NCI-H446 treated with DMSO at 0.1 percent for 48 hours (cell line): ENCODE measurements at regions not wholly inside any gene's neighbourhood (a gene's known extent, or its start where the extent isn't known, plus 50 kb on each side); places are given as distances from the start of the nearest gene placed in this dataset.
A peak's percentile ranks its signal among the peaks of the same experiment; 100 is the strongest.

Experiments used
- DNase-seq: peaks from one replicate; lab custom pipeline; 2025; lab: John Stamatoyannopoulos, UW

DNA sequence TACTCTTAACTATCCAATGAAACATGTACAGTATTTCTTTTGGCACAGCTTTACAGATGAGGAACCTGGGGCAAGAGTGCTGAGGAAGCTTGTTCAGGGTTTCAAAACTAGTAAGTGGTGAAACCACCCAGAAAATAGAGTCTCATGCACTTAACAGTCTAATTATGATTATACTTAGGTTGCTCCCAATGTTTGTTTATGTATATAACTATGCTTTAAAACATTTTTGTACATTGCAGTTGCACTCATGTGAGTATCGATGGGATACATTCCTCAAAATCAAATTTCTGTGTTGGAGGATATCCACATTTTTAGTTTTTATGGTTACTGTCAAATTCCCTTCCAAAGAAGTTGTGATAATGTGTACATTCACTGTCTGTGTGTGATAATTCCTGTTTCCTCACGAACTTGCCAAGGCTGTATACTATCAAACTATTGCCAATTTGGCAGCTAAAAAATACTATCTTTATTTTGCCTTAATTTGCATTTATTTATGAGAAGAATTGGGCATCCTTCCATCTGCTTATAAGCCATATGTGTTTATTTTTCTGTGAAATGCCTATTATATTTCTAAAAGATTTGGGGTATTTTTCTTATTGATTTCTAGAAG lies 143.9 kb upstream of the SSTR1 start:
- DNase-seq = peak; percentile 52

DNA sequence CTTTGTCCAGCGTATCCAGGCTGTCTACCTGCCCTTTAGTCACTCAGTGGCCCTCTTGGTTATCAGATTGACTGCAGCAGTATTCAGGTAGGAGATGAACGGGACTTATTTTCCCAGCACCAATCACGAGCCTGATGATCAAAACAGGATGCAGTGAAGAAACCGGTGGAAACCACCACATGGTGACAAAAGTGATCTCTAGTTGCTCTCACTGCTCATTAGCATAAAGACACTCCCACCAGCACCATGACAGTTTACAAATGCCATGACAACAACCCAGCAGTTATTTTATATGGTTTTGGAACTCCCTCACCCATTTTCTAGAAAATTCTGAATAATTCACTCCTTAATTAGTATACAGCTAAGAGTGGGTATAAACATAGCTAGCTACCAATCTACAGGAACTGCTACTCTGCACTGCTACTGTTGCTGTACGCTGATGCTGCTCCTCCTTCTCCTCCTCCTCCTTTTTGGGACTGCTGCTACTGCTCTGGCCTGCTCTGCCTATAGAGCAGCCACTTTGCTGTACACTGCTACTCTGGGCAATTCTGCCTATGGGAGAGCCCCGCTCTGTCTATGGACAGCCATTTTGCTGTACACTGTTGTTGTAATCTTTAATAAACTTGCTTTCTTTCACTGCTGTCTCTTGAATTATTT lies 142.5 kb upstream of the SSTR1 start:
- no peak for DNase-seq

DNA sequence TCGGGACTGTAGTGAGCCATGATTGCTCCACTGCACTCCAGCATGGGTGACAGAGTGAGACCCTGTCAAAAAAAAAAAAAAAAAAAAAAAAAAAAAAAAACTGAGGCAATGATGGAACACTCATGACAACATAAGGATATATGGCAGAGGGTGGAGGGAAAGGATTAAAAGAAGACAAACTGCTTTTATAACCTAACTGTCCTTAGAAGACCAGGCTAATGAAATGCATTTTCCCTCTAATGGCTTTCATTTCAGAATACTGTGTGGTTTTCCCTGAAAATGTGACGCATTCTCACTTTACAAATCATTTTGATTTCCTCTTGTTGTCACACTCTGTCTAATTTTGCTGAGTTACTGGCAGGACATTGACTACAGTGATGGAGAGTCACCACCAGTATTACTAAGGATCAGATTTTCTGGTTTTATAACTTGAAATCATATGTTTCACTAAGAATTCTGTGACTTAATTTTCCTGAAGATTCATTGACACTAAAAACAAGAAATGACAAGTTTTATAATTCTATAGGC lies 137.6 kb upstream of the SSTR1 start:
- no peak for DNase-seq

DNA sequence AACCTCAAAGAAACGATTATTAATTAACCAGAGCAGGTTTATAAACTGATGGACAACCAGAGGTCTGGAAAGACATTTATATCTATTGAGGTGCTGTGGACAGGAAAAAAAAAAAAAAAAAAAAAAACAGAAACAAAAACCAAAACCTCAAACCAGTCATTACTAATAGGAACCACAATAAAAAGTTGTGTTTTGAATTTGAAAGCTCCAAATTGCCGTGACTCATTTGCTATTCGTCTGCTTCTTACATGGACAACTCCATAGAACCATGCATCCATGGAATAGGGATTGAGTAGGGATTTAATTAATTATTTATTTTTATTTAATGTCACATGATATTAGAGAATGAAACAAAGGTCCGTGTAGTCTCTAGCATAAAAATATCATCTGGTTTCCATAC lies 134.1 kb upstream of the SSTR1 start:
- DNase-seq = no peak

DNA sequence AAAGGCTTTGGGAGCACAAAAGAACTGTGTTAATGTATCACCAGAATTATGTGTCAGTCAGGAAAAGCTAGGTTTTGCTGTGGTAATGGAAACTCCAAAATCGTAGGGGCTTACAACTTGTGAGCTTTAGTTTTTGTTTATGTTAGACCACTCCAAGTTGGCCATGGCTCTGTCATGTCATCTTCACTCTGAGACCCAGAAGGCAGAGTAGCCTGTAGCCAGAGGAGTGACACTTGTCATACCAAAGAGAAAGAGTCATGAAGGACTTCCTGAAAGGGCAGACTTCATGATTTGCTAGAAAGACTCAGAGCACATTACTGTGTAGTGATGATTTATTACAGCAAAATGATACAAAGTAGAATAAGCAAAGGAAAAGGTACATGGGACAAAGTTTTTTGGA lies 133.6 kb upstream of the SSTR1 start:
- DNase-seq = no peak

DNA sequence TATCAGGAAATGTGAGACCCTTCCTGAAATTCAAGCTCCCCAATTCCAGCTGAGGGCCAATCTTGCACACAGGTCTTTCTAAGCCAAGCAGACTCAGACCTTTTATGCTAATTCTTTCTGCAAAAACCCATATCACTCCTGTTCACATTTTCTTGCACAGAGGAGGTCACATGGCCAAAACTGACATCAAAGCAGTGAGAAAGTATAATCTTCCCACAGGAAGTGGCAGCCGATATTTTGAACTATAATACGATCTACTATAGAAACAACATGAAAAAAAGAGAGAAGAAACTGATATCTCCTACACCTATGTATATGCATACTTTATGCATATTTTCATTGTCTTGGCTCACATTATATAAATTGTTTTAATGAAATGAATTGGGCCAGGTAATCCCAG lies 132.9 kb upstream of the SSTR1 start:
- DNase-seq = no peak

DNA sequence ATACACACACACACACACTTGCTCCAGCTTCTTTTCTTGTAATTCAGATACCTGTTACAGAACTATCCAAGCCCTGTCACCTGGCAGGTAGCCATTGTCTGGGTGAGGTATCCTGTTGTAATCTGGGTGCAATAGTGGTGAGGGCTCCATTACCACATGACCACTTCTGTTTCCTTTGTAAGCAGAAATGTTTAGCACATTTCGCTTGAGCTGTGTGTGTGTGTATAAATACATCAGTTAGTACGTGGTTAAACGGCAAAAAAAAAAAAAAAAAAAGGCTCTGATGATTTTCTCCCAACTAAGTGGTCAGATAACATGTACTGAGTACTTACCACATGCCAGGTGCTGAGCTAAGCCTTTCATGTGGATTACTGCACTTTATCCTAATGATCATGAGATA lies 129.3 kb upstream of the SSTR1 start:
- no peak for DNase-seq

DNA sequence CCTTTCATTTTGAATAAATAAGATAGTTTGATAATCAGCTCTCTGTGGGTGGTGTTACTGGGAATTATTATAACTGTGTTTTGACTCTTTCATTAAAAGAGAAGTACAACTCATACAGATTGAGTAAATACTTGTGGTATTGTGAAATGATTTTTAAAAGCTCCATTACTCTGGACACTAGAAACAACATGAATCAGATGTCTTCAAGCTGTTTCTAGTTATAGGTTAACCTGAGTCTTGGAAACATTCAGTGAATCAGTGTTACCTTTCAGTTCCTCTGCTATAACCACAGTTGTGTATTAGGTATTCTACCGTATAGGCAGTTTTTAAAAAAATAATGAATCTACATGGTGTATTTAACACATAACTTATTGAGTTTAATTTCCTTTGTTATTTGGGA lies 128.4 kb upstream of the SSTR1 start:
- no peak for DNase-seq

DNA sequence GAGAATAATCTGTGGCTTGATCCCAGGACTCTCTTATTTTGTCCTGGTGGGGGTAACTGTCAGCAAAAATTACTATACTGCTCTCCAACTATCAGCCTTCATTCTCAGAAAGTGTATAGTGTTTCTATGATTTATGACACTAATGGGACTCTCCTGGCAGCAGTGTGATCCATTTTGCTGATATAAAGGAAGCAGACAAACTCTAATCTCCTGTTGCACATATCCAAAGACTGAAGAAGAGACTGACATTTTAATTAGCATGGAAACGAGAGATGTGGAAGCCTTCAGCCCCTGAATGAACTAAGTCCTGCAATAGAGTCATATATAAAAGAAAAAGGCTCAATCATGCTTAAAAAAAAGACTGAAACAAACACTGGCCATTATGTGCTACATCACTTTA lies 127.8 kb upstream of the SSTR1 start:
- no peak for DNase-seq

DNA sequence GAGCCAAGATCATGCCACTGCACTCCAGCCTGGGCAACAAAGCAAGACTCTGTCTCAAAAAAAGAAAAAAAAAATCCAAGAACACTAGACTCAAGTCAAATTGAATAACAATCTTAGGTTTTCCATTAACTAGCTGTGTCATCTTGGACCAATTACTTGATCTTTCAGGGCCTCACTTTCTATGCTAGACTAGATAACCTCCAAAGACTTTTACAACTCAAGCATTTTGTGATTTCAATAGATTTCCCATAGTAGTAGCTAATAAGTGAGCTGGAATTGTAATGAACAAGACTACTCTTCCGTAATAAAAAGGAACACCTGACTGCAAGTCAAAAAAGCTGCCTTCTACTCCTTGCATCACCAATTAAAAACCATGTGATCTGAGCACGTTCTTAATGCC lies 127.0 kb upstream of the SSTR1 start:
- no peak for DNase-seq

DNA sequence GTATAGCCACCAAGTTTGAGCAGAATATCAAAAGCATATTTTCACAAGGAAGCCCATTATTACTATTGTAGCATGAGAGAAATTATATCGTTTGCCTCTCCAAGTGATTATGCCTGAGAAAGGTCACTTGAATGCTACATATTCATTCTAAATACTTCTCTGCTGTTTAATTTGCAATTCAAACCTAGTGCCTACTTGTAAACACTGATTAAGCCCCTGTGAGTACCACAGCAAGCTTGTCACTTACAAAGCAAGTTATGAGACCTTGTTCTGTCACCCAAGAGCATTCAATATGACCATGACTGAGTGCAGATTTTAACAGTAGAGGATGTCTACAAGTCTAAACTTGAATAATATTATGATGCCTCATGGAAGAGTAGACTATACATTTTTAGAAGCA lies 124.7 kb upstream of the SSTR1 start:
- no peak for DNase-seq

DNA sequence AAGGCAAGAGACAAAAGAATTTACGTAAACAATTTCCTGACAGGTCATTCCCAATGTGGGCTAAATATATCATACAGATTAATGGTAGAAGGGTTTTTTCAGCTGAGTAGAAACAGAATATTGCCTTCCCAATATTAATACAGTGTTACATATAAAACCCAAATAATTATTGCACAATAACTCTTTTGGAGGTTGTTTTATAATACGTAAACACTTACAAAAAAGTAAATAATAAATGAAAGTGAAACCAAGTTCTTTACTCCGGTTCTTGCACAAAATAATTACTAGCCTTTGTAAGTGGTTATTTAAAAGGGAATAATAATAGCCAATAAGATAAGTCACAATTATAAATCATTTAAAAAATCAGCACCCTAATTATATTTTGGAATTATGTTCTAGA lies 118.6 kb upstream of the SSTR1 start:
- no peak for DNase-seq

DNA sequence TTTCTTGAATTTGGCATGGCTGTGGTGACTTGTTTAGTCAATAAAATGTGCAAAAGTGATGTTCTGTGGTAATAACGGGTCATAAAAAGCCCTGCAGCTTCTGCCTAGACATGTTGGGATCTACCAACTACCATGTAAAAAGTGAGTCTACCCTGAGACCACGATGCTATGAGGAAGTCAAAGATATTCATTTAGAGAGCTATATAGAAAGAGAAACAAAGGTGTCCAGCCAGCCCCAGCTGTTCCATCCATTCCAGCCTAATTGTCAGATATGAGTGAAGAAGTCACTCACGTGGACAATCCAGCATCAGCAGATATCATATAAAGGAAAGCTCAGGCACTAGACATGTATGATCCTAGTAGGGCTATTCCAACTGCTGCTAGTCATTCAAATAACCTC lies 117.2 kb upstream of the SSTR1 start:
- no peak for DNase-seq

DNA sequence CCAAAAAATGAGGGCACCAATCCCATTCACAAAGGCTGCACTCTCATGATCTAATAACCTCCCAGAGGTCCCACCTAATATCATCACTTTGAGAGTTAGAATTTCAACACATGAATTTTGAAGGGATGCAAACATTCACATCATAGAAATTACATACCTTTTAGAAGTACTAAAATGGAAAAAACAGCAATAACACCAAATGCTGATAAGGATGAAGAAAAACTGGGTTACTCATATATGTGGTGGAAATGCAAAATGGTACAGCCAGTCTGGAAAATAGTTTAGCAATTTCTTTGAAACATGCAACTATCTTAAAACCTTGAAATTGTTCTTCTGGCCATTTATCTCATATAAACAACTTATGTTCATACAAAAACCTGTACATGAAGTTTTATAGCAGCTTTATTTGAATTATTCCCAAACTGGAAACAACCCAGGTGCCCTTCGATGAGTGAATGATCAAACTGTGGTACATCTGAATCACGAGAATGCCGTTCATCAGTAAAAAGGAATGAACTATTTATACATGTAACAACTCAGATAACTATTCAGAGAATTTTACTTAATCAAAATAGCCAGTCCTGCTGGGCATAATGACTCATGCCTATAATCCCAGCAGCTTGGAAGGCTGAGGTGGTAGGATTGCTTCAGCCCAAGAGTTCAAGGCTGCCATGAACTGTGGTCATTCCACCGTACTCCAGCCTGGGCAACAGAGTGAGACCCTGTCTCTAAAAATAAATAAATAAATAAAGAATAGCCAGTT lies 109.4 kb upstream of the SSTR1 start:
- DNase-seq = no peak

DNA sequence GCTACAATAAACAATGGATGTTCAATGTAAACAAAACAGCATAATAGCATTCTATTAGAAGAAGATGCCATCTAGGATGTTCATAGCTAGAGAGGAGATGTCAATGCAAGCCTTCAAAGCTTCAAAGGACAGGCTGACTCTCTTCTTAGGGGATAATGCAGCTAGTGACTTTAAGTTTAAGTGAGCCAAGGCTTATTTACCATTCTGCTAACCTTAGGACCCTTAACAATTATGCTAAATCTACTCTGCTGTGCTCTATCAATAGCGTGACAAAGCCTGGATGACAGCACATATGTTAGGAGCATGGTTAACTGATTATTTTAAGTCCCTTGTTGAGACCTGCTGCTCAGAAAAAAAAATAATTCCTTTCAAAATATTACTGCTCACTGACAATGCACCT lies 106.0 kb upstream of the SSTR1 start:
- DNase-seq = no peak

DNA sequence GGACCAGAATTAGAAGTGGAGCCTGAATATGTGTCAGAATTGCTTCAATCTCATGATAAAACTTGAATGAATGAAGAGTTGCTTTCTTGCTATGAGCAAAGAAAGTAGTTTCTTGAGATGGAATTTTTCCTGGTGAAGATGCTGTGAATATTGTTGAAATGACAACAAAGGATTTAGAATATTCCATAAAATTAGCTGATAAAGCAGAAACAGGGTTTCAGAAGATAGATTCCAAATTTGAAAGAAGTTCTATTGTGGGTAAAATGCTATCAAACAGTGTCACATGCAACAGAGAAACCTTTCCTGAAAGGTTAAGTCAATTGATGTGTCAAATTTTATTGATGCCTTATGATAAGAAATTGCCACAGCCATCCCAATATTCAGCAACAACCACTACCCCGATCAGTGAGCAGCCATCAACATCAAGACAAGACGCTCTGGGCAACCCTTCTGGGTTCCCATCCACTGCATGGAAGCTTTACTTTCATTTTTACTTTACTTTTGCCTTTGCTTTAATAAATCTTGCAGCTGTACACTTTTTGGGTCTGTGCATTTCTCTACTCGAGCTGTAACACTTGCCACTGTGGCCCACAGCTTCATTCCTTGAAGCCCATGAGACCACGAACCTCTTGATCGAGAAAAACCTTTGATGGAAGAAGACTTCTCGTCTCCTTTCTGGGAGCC lies 104.0 kb upstream of the SSTR1 start:
- no peak for DNase-seq

DNA sequence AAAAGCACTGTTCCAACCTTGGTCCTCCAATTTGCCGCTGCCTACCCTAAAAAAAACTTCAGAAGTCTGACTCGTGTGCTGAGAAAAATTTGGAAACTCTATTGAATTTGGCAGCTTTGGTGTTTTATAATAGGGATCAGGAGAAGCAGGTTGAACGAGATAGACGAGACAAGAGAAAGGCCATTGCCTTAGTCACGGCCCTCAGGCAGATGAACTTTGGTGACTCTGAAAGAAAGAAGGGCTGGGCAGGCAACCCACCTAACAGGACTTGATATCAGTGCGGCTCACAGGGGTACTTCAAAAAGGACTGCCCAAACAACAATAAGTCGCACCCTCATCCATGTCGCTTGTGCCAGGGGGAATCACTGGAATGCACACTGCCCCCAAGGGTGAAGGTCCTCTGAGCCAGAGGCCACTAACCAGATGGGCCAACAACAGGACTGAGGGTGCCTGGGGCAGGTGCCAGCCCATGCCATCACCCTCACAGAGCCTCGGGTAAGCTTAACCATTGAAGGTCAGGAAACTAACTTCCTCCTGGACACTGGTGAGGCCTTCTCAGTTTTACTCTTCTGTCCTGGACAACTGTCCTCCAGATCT lies 102.5 kb upstream of the SSTR1 start:
- DNase-seq = no peak

DNA sequence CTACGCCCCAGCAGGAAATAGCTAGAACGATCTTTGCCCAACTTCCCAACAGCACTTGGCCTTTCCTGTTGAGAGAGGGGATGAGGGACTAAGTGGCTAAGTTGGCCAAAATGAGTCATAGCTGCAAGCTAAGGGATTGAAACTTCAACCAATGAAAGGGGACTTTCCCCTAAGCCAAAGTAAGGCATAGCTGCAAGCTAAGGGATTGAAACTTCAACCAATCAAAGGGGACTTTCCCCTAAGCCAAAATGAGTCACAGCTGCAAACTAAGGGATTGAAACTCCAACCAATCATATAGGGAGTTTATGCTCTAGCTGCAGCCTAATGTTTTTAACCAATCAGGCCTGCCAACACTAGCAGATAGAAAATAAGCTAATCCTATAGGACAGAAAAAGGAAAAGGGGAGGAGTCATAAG lies 100.5 kb upstream of the SSTR1 start:
- DNase-seq = no peak

DNA sequence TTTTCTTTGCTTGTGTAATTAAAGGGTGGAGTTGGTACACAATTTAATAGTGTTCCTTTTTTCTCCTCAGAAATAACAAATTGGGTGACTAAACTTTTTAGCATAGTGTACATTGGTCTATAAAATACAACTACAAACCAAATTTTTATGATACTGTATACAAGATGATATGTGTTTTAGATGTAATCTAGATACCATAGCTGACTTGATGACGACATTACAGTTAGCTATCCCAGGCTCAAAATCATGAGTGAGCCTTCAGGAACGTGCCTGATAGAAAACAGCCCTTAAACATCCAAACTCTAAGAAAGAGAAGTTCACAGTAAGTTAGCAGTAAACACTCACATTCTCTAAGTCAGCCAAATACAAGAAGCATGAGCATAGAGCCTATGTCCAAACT lies 99.0 kb upstream of the SSTR1 start:
- DNase-seq = no peak

DNA sequence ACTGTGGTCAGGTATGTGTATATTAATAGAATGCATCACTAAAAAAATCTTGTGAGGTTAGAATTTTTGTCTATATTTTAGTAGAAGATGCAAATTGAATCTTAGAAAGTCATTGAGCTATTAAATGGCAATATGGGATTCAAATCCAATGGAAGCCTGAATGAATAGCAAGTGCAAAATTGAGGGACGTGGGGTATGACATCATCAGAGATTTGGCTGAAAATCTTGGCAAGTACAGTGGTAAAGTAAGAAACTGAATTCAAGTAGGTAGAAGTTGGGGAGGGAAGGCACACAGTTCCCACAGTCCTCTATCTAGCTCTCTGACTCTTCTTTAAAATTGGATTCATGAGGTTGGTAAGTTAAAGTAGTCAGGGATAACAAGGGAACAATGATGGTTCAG lies 97.4 kb upstream of the SSTR1 start:
- DNase-seq = no peak

DNA sequence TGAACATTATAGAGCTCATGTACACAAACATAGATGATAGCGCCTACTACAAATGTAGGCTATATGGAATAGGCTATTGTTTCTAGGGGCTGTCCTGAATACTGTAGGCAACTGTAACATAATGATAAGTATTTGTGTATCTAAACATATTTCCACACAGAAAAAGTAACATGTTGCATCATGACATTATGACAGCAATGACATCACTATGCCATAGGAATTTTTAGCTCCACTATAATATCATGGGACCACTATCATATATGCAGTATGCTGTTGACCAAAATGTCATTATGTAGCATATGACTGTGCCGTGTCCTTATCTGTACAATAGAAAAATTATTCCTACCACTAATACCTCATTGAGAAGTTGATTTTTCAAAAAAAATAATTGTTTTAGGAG lies 96.7 kb upstream of the SSTR1 start:
- DNase-seq = no peak

DNA sequence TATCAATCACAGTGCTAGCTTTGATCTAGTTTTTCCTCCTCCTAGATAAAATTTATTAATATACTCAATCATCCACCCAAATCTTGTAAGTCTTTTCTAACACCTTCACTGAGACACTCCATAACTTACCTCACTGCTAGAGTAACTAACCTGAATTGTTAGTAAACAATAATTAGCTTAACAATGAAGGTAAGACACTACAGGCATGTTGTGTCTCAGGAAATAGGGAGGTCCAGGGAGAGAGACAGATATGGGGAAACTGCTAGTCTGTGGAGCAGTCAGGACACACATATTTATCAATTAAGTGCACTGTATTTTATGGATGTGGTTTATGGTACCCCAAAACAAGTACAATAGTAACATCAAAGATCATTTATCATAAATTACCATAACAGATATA lies 94.2 kb upstream of the SSTR1 start:
- no peak for DNase-seq
